ENCODE measurements at regions not wholly inside any gene's neighbourhood (a gene's known extent, or its start where the extent isn't known, plus 50 kb on each side); places are given as distances from the start of the nearest gene placed in this dataset.
"Not testable (repeated sequence)": the region's sequence is repeated elsewhere in the genome, so short reads cannot be mapped to it uniquely, and the experiment has no call there.

GRCh38 chr3:110430146-110430545, 641.5 kb upstream of the NECTIN3 start:
- Histone ChIP-seq H3K36me3 (ENCODE audit: control insufficient read depth in 4 of 4, insufficient read depth in 3 of 4, low read depth in 1 of 4, low read length in 3 of 4) (no peaks in the 10 kb centered on the region), H3K9ac (ENCODE audit: low read depth in 1 of 2, low read length in 2 of 2) (no peak overlapping the region), H3K4me1 (ENCODE audit: control insufficient read depth in 4 of 4, insufficient read depth in 4 of 4, low read length in 3 of 4) (no peaks in the 10 kb centered on the region), H3K9me3 (ENCODE audit: control insufficient read depth in 4 of 4, low read length in 3 of 4) (no peaks in the 10 kb centered on the region), H3K27me3 (ENCODE audit: control insufficient read depth in 4 of 4, insufficient read depth in 4 of 4, low read length in 3 of 4) (no peaks in the 10 kb centered on the region), H3K27ac (ENCODE audit: low read depth in 1 of 2, low read length in 2 of 2) (no peak overlapping the region), H3K4me3 (ENCODE audit: low read depth in 1 of 3, low read length in 3 of 3) (no peak overlapping the region)
- TF ChIP-seq ZBTB33 (IDR thresholded peaks at IDR 0.05), result no peak
- TF ChIP-seq FOXA2 (IDR thresholded peaks at IDR 0.05), result no peak
- no peak for TF ChIP-seq NR2F2 (IDR thresholded peaks at IDR 0.05)
- no peak for TF ChIP-seq HNF4A (conservative IDR thresholded peaks at IDR 0.05)
- no peak for DNase-seq (ENCODE audit: low spot score)
- 79% methylated on average over 1 of the region's 1 CpG for WGBS

- no peak overlapping the region for H3K27ac ChIP-seq (ENCODE audit: low read depth in 1 of 2, low read length in 2 of 2)
- no peak for DNase-seq (ENCODE audit: low spot score)
- TF ChIP-seq YY1 (IDR thresholded peaks at IDR 0.05), result peak; percentile 47
- peak; percentile 29 for TF ChIP-seq REST (IDR thresholded peaks at IDR 0.05)
- no peak for TF ChIP-seq FOXA1 (IDR thresholded peaks at IDR 0.05)
- TF ChIP-seq FOXA2 (IDR thresholded peaks at IDR 0.05), result no peak
- TF ChIP-seq MAX (IDR thresholded peaks at IDR 0.05), result no peak
- peak; percentile 42 to 44 for TF ChIP-seq RAD21 (IDR thresholded peaks at IDR 0.05)
- no peak for TF ChIP-seq NR2F2 (IDR thresholded peaks at IDR 0.05)
- no peak for TF ChIP-seq ATF3 (IDR thresholded peaks at IDR 0.05)
- TF ChIP-seq HNF4G (IDR thresholded peaks at IDR 0.05), result peak; percentile 55
- peak; percentile 43 for TF ChIP-seq SP1 (IDR thresholded peaks at IDR 0.05)
- TF ChIP-seq RXRA (IDR thresholded peaks at IDR 0.05), result peak in 1 of 2 donors; percentile 24
- no peak for TF ChIP-seq CTCF (IDR thresholded peaks at IDR 0.05; ENCODE audit: low read depth, low read length, missing input control)
- peak; percentile 88 for TF ChIP-seq HNF4A (conservative IDR thresholded peaks at IDR 0.05)
- no peak for TF ChIP-seq EGR1 (IDR thresholded peaks at IDR 0.05; ENCODE audit: low read depth in 2 of 2)
- TF ChIP-seq ZBTB33 (IDR thresholded peaks at IDR 0.05), result no peak
- H3K27me3 ChIP-seq (ENCODE audit: control insufficient read depth in 4 of 4, insufficient read depth in 4 of 4, low read length in 3 of 4), result no peaks in the 10 kb centered on the region
- H3K36me3 ChIP-seq (ENCODE audit: control insufficient read depth in 4 of 4, insufficient read depth in 3 of 4, low read depth in 1 of 4, low read length in 3 of 4), result no peaks in the 10 kb centered on the region
- WGBS, result 31% methylated on average over 3 of the region's 3 CpGs
- H3K9ac ChIP-seq (ENCODE audit: low read depth in 1 of 2, low read length in 2 of 2), result no peak overlapping the region
- H3K4me1 ChIP-seq (ENCODE audit: control insufficient read depth in 4 of 4, insufficient read depth in 4 of 4, low read length in 3 of 4), result peaks cover 0 to 10% (median 8%) of the 10 kb centered on the region in 4 donors
- H3K9me3 ChIP-seq (ENCODE audit: control insufficient read depth in 4 of 4, low read length in 3 of 4), result no peaks in the 10 kb centered on the region
- H3K4me3 ChIP-seq (ENCODE audit: low read depth in 1 of 3, low read length in 3 of 3), result no peak overlapping the region
These were observed 635.4 kb upstream of the NECTIN3 start for GRCh38 chr3:110436209-110436608.

- H3K9ac ChIP-seq (ENCODE audit: low read depth in 1 of 2, low read length in 2 of 2); H3K27me3 ChIP-seq (ENCODE audit: control insufficient read depth in 4 of 4, insufficient read depth in 4 of 4, low read length in 3 of 4); DNase-seq (ENCODE audit: low spot score); H3K9me3 ChIP-seq (ENCODE audit: control insufficient read depth in 4 of 4, low read length in 3 of 4); H3K36me3 ChIP-seq (ENCODE audit: control insufficient read depth in 4 of 4, insufficient read depth in 3 of 4, low read depth in 1 of 4, low read length in 3 of 4); H3K27ac ChIP-seq (ENCODE audit: low read depth in 1 of 2, low read length in 2 of 2); H3K4me3 ChIP-seq (ENCODE audit: low read depth in 1 of 3, low read length in 3 of 3): not testable (repeated sequence)
- WGBS, result 92% methylated on average over 30 of the region's 30 CpGs
- peaks cover 0 to 10% (median 8%) of the 10 kb centered on the region in 4 donors for H3K4me1 ChIP-seq (ENCODE audit: control insufficient read depth in 4 of 4, insufficient read depth in 4 of 4, low read length in 3 of 4)
These were observed 631.5 kb upstream of the NECTIN3 start for GRCh38 chr3:110440066-110440653.
